ENCODE measurements at regions not wholly inside any gene's neighbourhood (a gene's known extent, or its start where the extent isn't known, plus 50 kb on each side); places are given as distances from the start of the nearest gene placed in this dataset.
A peak's percentile ranks its signal among the peaks of the same experiment; 100 is the strongest.

DNA sequence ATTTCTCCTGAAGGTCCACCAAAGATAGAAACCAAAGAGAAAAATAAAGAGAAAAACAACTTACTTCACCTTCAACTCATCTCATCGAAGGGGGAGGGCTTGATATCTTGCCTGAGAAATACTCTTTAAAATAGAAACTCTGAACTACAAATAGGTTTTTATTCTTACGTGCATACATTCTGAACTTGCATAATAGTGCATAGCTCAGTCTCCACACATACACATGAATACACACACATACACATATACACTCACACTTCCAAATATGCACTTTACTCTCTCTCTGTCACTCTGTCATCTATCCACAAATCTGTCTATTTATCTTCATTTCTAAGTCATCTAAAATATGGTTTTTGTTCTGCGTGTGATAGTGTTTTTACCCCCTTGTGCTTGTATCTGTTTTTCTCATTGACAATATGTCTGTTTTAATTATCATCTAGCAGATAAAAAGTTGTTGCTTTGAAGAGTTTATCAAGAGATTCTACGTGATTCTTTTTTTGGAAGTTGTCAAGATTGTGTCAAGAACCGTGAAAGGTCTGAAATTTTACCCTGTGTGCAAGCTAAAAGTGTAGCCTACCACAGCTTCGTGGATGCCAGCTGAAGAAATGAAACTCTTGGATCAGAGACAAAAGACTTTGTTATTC lies 468.8 kb downstream of the EPM2A start (continued):
- 0 out of 2 replicates have a peak, but pooled peaks have one; percentile 70 for TF ChIP-seq TGIF2 (CRISPR knock-in tag; IDR thresholded peaks at IDR 0.05)
- no peak for TF ChIP-seq MTF2 (CRISPR knock-in tag; IDR thresholded peaks at IDR 0.05; ENCODE audit: borderline replicate concordance)
- no peak for TF ChIP-seq CENPBD1 (CRISPR knock-in tag; IDR thresholded peaks at IDR 0.05; ENCODE audit: borderline replicate concordance, low read depth)
- peak; percentile 80 for TF ChIP-seq SSRP1 (CRISPR knock-in tag; IDR thresholded peaks at IDR 0.05)
- TF ChIP-seq, protein P1, sequence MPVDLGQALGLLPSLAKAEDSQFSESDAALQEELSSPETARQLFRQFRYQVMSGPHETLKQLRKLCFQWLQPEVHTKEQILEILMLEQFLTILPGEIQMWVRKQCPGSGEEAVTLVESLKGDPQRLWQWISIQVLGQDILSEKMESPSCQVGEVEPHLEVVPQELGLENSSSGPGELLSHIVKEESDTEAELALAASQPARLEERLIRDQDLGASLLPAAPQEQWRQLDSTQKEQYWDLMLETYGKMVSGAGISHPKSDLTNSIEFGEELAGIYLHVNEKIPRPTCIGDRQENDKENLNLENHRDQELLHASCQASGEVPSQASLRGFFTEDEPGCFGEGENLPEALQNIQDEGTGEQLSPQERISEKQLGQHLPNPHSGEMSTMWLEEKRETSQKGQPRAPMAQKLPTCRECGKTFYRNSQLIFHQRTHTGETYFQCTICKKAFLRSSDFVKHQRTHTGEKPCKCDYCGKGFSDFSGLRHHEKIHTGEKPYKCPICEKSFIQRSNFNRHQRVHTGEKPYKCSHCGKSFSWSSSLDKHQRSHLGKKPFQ (CRISPR knock-in tag; IDR thresholded peaks at IDR 0.05; ENCODE audit: insufficient replicate concordance) = no peak
- no peak for TF ChIP-seq ZBTB21 (CRISPR knock-in tag; IDR thresholded peaks at IDR 0.05)
- no peak for TF ChIP-seq RXRB (CRISPR knock-in tag; IDR thresholded peaks at IDR 0.05; ENCODE audit: borderline replicate concordance)
- no peak for TF ChIP-seq PAXIP1 (CRISPR knock-in tag; conservative IDR thresholded peaks at IDR 0.05)
- TF ChIP-seq POLR2AphosphoS5 (IDR thresholded peaks at IDR 0.05; ENCODE audit: low read depth, low read length) = no peak
- TF ChIP-seq KAT7 (CRISPR knock-in tag; IDR thresholded peaks at IDR 0.05; ENCODE audit: borderline replicate concordance) = peak; percentile 13; the same call in 1 of the 2 replicates
- peak; percentile 82; the same call in 1 of the 2 replicates for TF ChIP-seq TBX3 (IDR thresholded peaks at IDR 0.05; ENCODE audit: borderline replicate concordance)
- TF ChIP-seq ZNF562 (CRISPR knock-in tag; IDR thresholded peaks at IDR 0.05; ENCODE audit: borderline replicate concordance) = no peak
- peak; percentile 71; the same call in 1 of the 2 replicates for TF ChIP-seq FOXA3 (CRISPR knock-in tag; IDR thresholded peaks at IDR 0.05)
- TF ChIP-seq STAG1 (CRISPR knock-in tag; IDR thresholded peaks at IDR 0.05) = no peak
- peak; percentile 22; the same call in 1 of the 2 replicates for TF ChIP-seq CREB1 (IDR thresholded peaks at IDR 0.05)
- TF ChIP-seq CREB1 (CRISPR knock-in tag; IDR thresholded peaks at IDR 0.05) = peak; percentile 46; the same call in 1 of the 2 replicates
- no peak for TF ChIP-seq ZC3H13 (CRISPR knock-in tag; IDR thresholded peaks at IDR 0.05)
- TF ChIP-seq ZNF513 (CRISPR knock-in tag; conservative IDR thresholded peaks at IDR 0.05) = no peak
- TF ChIP-seq EED (CRISPR knock-in tag; IDR thresholded peaks at IDR 0.05) = no peak
- no peak for TF ChIP-seq GTF2F1 (IDR thresholded peaks at IDR 0.05; ENCODE audit: low read length)
- TF ChIP-seq, protein P2, sequence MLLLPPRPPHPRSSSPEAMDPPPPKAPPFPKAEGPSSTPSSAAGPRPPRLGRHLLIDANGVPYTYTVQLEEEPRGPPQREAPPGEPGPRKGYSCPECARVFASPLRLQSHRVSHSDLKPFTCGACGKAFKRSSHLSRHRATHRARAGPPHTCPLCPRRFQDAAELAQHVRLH (CRISPR knock-in tag; IDR thresholded peaks at IDR 0.05; ENCODE audit: borderline replicate concordance, low read depth) = no peak
- TF ChIP-seq ZNF777 (CRISPR knock-in tag; IDR thresholded peaks at IDR 0.05) = no peak
- TF ChIP-seq MEIS2 (CRISPR knock-in tag; IDR thresholded peaks at IDR 0.05) = no peak
- no peak for TF ChIP-seq CENPX (CRISPR knock-in tag; IDR thresholded peaks at IDR 0.05)

Measured in HepG2 (cell line).